NCI-H345 treated with DMSO at 0.1 percent for 48 hours (cell line): ENCODE measurements at regions not wholly inside any gene's neighbourhood (a gene's known extent, or its start where the extent isn't known, plus 50 kb on each side); places are given as distances from the start of the nearest gene placed in this dataset.

Source experiments
- DNase-seq: peaks from one replicate; lab custom pipeline; 2025; ENCODE audit not compliant: unreplicated experiment; lab: John Stamatoyannopoulos, UW

DNA sequence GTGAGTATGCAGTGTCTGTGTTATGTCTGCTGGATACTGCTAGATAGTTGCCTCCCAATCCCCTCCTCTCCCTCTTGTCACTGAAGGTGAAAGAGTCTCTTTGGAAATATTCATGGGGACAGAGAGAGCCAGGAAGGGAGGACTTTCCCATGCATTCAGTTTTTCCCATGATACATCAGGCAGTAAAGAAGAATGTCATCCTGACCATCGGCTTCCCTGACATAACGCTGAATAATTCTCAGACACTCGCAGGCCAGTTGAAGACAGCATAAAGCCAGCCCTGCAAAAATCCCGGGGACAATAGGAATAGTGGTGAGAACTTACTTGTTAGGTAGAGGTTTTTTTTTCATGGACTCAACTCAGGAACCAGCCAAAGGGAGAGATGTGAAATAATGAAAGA lies 58.1 kb downstream of the KLF4 start:
- no peak for DNase-seq

GRCh38 chr9:107430071-107430470 lies 59.5 kb downstream of the KLF4 start:
- DNase-seq, result no peak

DNA sequence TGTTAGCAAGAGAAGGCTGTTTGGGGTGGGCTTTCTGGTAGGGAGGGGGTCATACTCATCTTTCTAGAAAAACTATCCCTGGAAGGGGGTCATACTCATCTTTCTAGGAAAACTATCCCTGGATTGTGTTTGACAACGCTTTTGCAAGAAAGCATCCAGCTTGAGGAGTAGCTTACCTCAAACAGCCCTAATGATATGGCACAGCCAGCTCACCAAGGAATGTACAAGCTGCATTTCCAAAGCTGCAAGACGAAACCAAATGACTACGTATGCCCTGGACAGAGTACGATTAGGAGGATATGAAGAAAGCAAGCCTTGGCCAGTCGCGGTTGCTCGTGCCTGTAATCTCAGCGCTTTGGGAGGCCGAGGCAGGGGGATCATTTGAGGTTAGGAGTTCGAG lies 63.4 kb downstream of the KLF4 start:
- no peak for DNase-seq

- DNase-seq, result no peak
Observed at GRCh38 chr9:107425101-107426025, 64.2 kb downstream of the KLF4 start.

DNA sequence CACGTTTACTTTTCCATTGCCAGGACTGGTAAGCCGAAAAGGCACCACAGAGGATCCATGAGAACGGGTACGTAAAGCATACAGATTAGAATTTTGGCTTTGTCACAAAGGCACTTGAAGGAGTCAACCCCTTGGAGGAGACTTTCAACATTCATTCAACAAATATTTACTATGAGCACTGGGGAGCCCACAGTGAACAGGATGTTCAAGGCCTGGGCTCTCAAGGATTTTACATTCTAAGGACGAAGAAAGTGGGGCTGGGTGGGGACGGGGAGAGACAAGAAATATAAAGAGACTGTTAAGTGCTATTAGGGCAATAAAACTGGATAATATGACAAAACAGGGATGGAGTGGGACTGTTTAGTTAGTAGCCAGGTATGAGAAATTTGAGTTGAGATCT lies 66.0 kb downstream of the KLF4 start:
- DNase-seq, result peak; percentile 5

- DNase-seq, result peak; percentile 66
Observed at GRCh38 chr9:107422189-107423185, 67.1 kb downstream of the KLF4 start.

GRCh38 chr9:107410420-107410819 lies 79.1 kb downstream of the KLF4 start:
- no peak for DNase-seq

DNA sequence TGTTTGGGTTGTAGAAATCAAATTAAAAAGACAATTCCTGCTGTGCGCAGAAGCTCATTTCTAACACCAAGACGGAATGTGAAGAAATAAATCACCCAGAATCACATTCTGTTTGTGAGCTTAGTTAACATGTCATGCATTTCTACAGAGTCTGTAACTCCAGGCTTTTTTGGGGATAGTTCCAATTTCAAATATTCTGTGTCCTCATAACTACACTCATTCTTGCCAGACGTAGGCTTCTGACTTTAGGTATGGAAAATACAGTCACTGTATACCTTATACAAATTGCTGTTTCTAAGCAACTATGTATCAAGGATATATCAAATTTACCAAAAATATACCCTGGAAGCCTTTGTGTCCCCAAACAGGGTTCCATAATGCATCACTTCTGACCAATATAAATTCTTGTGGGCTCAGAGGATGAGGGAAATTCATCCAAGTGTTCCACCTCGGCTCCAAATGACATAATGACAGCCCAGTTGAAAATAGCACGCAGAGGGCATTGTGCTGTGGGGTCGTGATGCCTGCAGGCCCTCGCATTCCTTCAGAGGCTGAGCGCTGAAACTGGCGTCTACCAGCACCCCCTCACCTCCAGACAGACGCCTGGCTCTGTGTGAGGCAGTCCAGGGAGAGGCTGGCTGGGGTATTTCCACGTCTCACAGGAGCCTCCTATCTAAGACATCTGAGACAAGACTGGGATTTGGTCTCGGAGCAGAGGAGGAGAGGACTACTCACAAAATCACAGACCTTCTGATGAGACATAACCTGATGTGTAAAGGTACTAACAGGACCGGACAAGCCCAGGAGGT lies 79.8 kb downstream of the KLF4 start:
- DNase-seq, result no peak

DNA sequence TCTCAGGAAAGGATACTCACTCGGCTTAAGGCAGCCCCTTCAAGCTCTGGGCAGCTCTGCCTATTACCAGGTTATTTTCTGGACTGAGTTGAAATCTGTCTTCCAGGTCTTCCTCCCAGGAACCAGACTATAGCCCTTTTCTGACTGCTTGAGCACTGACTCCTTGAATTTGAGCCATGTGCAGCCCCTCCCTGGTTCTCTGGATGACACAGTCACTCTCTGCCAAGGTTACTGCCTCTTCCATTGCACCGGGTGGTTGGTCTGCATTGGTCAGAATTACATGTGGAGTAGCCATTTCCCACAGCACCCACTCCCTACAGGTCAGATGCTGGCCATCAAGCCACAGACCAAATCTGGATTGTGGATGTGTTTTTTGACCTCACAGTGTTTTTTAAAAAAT lies 81.9 kb downstream of the KLF4 start:
- no peak for DNase-seq

DNA sequence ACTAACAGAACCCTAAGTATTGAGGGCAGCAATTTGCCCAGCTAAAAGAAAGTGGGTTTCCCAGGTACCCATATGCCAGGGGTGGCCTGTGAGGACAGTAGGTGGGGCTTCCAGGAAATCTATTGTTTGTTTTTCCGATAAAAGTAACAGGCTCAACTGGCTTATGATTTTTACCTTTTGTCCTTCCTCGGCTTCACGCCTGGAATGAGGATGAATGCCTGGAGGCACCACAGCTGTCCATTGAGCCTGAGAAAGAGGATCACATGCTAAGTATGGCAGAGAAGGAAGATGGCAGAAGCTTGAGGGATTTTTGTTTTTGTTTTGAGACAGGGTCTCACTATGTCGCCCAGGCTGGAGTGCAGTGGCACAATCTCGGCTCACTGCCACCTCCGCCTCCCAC lies 84.1 kb downstream of the KLF4 start:
- DNase-seq, result no peak

DNA sequence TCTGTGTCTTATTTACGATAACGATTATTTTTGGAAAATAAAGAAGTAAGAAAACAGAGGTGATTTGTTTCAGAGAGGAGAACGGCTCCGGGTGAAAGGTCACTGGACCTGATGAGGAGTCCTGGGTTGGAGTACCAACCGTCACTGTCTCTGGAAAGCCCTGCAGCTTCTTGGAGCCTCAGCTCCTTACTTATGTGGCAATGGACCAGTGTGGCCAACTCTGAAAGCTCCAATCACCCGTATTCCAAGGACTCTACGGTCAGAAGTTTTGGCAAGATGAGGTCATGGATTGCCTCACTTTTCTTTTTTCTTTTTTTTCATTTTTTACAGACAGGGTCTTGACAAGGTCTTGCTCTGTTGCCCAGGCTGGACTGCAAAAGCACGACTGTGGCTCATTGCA lies 84.8 kb downstream of the KLF4 start:
- no peak for DNase-seq

DNA sequence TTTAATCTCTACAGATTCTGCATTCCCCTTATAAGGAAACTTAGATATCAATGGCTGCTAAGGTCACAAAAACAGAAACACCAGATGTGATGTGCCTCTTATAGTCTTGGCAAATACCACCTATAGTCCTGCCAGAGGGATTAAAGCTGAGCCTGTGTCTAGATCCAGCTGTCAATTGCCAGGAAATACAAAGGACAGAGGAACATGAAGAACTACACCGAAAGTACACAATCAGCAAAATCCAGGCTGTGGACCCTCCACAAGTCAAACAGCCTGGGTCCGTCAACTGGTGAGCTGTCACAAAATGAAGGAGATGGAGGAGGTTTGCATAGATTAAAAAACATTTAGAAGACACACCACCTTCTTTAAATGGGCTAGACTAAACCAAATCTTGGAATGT lies 85.4 kb downstream of the KLF4 start:
- no peak for DNase-seq

- no peak for DNase-seq
Observed at GRCh38 chr9:107397076-107398044, 92.2 kb downstream of the KLF4 start.

GRCh38 chr9:107394264-107394663 lies 95.3 kb downstream of the KLF4 start:
- DNase-seq, result no peak

DNA sequence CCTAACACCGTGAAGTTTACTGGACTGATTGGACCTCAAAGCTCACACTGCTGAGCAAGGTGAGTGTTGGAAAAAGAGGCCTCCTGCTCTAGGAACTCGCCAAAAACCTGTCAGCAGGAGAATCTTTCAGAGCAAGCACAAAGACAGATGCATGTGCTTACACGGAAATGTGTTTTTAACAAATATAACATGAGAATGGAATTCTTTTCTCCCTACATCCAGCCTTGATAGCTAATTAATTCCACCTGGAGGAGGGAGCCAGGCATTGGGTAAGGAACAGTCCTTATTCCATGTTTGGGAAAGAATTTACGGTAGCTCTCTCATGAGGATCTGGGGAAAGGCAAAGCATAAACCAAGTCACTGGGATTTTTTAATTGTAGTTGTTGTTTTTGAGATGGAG lies 98.8 kb downstream of the KLF4 start:
- no peak for DNase-seq

- DNase-seq, result no peak
Observed at GRCh38 chr9:107390279-107390678, 99.3 kb downstream of the KLF4 start.

DNA sequence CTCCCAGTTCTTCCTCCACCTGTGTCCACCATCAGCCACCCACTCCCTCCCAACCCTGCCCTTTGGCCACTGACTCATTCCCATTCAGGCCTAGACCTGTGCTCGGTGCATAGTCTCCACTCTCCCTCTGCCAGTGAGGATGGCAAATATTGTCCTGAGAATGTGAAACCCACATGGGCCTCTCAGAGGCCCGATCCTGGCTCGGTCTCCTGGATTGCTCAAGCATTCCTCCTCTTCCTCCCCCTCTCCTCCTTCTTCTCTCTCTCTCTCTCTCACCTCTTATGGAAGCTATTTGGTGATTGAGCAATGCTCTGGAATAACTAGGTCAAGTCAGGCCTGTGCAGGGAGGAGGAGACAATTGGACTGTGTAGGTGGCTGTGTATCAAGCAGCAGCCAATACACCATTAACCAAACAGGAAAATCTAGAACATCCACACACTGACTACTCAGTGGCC lies 99.9 kb downstream of the KLF4 start:
- no peak for DNase-seq

DNA sequence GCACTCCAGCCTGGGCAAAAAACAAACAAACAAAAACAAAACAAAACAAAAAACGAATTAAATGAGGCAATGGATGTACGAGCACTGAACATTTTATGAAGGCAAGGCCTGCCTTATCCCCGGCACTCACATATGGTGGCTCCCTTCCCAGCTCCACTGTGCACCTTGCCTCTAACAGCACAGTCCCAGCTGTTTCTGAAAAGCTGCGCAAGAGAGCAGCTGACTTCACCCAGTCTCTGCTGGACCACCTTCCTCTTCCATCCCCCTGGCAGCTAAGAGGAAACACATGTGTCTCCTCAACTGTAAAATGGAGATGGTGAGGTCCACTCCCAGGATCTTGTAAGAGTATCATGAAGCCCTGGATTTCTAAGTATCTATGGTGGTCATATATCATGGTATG lies 100.7 kb downstream of the KLF4 start:
- DNase-seq, result no peak

GRCh38 chr9:107387409-107387808 lies 102.2 kb downstream of the KLF4 start:
- DNase-seq, result no peak

GRCh38 chr9:107386396-107386795 lies 103.2 kb downstream of the KLF4 start:
- DNase-seq, result no peak
